ENCODE measurements at regions not wholly inside any gene's neighbourhood (a gene's known extent, or its start where the extent isn't known, plus 50 kb on each side); places are given as distances from the start of the nearest gene placed in this dataset.
"Not testable (repeated sequence)": the region's sequence is repeated elsewhere in the genome, so short reads cannot be mapped to it uniquely, and the experiment has no call there.

DNA sequence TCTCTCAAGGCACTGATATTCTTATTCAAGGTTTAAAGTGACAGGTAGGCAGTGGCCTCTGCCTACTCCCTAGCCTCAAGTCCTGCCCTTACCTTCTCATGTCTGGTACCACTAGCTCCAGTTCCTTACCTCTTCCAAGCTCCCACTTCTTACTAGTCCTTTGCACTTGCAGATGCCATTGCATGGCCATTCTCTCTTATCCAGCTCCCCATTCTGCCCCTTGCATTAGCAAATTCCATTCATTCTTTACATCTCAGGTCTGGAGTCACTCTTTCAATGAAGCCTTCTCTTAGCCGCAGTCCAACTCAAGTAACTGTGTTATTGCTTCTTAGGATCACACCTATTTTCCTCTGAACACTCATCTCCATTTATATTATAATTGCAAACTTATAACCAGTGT, 807.1 kb downstream of the EDEM1 start:
- DNase-seq: no peak

DNA sequence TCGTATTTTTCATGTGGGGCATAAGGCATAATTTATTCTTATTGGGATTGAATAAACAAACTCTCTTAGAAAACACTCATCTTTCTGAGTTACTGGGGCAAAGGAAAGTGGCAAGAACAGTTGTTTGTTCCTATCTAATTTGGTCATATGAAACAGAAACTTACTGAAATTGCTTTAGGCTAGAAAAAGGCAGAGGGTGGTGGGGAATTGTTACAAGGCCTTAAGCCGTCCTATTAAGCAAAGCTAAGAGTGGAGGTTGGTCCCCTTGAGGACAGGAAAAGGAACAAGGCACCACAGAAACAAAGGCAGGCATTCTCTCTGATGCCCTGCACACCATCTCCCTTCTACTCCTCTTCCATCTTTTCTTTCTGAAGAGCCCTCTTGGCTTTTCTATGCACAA, 830.9 kb downstream of the EDEM1 start:
- DNase-seq: no peak

DNA sequence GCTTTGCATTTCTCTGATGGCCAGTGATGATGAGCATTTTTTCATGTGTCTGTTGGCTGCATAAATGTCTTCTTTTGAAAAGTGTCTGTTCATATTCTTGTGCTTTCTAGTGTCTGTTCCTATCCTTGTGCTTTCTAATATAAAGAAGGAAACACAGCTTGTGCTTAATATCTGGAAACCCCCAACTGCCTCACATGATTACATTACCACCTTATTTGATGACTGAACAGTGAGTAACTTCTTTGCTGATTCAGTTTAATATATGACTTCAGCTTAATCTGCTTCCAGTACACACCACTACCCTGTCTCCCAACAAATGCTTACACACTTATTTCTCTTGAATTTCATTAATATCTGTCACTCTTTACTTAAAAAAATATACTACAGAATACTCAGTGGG, 835.1 kb downstream of the EDEM1 start:
- DNase-seq: no peak

DNA sequence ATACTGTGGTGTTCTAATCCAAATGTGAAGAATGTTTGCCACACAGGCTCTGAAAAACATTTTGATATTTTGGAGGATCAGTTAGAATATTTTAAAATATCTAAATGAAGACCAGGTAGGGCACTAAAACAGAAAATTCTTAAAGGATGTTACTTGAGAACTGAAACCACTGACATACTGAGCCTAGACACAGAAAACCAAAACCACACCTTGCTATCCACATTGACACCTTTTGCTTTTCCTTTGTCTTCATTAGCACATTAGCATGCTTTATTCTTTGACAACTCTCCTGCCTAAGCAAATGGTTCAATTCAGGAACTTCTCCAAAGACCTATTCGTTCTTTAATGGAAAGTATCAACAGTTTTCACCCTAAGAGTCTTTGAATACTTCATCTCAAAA, 835.9 kb upstream of the GRM7 start:
- no peak for DNase-seq

DNA sequence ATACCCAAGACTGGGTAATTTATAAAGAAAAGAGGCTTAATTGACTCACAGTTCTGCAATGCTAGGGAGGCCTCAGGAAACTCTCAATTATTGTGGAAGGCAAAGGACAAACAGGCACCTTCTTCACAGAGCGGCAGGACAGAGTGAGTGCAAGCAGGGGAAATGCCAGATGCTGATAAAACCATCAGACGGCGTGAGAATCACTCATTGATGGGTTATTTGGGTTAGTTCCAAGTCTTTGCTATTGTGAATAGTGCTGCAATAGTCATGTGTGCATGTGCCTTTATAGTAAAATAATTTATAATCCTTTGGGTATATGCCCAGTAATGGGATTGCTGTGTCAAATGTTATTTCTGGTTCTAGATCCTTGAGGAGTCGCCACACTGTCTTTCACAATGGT, 830.3 kb upstream of the GRM7 start:
- DNase-seq: not testable (repeated sequence)

DNA sequence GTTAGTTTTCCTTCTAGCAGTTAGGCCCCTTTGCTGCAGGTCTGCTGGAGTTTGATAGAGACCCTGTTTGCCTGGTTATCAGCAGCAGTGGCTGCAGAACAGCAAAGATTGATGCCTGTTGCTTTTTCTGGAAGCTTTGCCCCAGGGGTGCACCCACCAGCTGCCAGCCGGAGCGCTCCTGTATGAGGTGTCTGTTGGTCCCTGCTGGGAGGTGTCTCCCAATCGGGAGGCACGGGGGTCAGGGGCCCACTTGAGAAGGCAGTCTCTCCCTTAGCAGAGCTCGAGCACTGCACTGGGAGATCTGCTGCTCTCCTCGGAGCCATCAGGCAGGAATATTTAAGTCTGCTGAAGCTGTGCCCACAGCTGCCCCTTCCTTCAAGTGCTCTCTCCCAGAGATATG, 825.3 kb upstream of the GRM7 start:
- no peak for DNase-seq

DNA sequence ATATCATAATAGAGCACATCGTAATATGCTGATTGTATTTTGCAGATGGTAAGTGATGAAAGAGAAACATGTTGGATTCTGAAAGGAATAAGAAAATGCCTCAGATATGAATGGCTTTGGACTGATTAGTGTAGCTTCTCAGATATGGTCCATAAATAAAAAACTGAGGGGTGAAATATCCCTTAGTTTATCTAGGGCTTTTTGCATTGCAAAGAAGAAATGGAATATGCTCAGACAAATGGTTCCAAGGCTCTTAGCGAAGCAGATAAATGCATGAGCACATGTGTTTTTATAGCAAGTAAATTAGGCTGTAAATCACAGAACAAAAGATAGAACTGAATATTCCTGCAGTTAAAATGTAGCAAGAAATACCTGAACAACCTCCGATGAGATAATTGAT, 820.9 kb upstream of the GRM7 start:
- DNase-seq: no peak

DNA sequence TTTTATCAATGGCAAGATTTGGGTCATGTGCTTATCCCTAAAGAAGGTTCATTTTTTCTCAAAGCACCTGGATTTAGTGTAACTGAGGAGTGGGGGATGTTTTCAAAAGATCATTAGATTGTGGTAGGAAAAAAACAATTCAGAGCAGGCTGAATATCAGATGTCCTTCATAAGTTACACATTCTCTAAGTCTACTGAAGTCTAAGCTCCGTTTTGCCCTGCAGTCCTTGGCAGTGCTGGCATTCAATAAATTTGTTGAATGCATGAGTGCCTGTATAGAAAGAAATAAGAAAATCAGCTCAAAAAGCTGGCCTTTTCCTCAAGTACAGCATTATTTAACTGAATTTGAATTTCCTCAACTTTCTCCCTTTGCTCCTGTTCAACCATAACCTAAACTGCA, 819.0 kb upstream of the GRM7 start:
- DNase-seq: no peak

DNA sequence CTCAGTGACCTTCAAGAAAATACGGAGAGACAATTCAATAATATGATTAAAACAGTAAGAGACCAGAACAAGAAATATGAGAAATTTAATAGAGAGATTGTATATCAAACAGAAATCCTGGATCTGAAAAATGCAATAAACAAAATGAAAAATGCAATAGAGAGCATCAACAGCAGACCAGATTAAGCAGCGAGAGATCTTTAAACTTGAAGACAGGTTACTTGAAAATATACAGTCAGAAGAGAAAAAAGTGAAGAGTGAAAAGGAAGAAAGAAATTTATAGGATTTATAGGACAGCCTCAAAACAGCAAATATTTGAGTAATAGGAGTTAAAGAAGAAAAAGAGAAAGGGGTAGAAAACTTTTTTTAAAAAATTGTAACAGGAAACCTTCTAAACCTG, 813.9 kb upstream of the GRM7 start:
- no peak for DNase-seq

DNA sequence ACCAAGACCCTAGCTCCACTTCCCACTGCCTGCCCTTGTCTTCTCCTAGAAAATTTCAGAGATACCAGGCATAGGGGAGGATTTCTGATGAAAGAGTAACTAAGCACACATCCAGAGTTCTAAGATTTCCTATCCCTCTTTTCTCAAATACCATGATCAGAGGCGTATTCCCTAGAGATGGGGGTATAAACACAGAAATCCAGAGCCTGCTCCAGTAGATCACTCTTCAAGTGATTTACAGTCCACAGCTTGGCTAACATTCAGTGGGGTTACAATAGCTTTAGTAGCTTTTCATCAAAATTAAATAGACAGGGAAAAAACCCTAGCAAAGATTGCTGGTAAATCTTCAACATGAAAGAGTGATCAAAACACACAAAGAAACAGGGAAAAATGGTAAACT, 800.7 kb upstream of the GRM7 start:
- no peak for DNase-seq

DNA sequence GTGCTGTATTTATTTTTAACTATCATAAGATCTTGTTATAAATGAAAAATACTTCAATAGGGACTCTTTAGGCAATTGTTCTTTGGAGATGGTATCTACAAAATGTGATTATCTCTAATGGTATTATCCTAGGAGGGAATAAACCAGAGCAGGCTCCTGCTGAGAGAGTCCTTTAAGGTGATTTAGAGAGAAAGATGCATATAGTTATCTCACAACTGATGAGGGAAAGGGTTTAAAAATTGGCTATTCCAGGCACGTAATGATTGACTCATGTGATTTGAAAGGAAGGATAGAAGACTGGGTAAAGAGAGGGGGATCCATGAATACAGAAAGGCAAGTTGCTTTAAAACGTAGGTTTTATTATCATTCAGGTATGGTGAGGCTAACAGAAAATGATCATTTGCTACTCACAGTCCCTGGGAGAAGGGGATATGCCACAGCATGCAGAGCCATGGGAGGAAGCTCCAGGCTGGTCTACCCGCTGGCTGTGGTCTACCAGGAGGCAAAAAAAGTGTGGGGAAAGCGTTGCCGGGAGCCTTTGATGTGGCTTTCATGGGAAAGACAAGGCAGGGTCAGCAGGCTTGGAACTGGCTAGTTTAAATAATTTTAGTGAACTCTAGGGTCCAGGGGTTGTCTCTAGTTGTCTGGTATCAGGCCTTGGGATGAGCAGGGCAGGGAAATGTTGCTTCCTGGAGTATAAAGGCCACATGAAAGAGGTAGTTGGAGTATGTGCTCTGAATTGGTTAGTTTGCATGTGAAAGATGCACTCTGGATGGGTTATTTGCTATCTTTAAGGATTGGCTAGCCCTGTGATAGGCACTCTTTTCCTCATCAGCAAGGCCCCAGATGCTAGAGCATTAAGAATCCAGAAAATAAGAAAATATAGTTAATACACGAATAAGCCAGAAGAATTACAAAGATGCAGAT, 798.4 kb upstream of the GRM7 start:
- DNase-seq: no peak

DNA sequence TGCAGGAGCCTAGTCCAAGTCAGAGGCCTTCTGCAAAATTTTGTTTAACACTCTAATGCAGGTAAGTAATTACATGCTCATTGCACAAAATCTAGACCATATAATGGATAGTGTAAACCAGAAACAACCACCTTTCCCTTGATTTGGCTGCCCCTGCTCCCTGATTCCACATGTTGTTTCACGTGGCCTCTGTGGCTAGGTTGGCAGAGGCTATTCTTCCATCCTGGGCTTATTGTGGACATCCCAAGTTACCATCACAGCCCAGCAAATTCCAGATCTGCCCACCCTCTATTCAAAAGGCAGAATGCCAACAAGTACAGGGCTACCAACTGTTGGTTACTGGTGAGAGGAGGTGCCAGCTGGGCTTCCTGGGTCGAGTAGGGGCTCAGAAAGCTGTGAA, 794.5 kb upstream of the GRM7 start:
- no peak for DNase-seq

DNA sequence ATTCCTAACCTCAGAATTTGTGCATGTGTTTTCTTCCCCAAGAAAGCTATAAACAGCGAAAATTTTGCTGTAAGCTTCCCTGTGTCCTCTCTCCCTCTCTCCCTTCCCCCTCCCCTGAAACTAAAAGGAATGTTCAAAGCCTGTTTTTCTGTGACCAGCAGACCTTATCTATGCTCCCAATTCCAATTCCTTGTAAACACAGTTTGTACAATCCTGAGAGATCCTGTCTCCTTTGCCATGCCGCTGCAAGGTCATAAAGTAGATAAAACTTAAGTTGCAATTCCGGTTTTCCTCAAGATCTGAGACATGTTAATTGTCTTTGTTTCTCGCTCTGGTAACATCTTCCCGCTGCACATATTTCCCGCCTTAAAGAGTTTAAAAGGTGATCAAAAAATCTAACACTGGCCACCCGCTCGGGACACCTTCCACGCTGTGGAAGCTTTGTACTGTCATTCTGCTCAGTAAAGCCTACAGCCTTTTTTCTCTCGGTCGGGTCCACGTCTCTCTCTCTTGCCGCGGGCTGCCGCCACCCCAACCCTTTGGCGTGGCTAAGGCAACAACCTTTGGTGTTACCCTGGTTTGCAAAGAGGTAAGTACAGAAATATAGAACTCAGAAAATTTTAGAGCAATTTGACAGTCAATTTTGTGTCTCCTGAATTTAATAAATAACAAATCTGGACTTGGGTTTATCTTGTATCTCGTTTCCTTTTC, 793.9 kb upstream of the GRM7 start:
- peak; percentile 23 for DNase-seq

DNA sequence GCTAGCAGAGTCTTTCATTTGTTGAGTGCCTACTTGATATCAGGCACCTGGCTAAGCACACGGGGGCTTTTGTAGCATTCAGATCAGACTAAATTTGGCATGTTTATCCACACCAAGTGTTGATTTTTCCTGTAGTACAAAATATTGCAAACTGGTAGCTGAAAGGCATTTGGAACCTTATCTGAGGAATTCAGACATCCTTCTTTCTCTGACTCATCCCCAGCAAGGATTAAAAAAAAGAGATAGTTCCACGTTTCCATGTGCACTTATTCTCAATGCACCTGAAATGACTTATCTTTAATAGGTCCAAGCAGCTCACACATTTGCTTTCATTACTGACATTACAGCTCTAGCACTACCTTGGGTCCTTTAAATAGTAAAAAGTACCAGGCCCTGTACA, 786.0 kb upstream of the GRM7 start:
- DNase-seq: no peak

DNA sequence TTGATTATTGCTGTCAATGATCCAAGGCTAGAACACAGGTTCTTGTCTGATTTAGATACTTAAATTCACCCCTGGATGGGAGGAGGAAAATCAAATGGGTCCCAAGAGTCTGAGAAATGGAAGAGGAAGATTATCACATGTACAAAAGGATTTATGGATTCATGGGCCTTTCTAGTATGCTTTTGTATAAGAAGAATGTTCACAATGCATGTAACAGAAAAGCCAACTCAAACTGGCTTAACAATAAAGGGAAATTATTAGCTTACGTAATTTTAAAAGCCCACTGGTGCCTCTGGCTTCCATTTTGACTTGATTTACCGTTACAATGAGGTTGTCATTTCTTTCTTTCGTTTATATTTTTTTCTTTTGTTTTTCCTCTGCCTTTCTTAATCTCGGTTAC, 782.5 kb upstream of the GRM7 start:
- no peak for DNase-seq

DNA sequence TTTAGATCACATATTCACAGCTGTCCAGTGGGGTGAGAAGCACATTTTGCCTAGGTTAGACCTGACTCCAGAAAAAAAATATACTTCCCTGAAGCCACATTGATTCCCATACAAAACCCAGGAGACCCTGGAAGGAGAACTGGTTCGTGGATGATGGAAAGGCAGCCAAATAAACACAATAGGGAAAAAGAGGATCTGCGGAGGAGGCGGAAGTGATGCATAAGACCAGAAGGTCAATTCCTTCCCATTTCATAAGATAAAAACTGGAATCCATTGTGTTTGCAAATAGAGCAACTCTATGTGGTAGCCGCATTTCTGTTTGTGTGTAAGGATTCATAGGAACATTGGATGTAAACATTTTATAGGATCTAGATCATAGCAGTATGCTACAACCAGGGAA, 781.9 kb upstream of the GRM7 start:
- DNase-seq: no peak

DNA sequence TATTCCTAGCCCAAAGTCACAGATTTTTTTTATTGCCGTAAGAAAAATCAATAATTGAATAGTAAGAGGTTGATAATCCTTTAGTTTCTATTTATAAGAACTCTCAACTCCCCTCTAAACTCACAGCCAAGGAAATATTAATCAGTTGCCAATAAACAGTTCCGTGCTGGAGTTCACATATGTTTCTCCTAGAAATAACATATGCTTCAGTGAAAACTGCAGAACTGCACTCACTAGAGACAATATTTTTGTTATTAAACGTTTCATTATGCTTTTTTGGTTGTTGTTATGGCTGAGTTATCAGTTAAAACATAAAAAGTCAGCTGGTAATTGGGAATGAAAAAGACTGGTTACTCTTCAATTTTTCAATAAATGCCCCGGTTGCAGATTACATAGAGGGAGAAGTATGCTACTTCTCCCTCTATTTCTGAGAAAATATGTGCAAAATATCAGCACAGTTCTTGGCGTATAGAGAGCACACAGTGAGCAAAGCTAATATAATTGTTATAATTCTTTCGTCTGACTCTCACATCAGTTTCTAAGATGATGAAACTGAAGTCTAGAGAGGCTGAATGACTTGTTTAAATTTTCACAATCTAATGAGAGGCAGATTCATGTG, 781.2 kb upstream of the GRM7 start:
- no peak for DNase-seq

DNA sequence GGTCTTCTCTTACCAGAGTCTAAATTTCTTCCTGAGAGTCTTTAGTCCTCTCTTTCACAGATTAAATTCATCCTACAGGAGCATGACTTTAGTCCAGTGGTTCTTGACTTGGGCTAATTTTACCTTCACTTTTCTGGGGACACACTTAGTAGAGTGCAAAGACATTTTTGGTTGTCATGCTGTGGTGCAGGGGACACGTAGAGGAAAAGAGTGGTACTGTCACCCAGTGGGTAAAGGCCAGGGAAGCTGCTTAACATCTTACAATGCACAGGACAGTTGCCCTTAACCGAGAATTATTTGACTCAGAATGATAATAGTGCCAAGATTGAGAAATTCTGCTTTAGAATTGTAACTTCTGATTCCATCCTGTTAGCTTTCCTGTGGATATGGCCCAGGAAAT, 772.5 kb upstream of the GRM7 start:
- DNase-seq: no peak

DNA sequence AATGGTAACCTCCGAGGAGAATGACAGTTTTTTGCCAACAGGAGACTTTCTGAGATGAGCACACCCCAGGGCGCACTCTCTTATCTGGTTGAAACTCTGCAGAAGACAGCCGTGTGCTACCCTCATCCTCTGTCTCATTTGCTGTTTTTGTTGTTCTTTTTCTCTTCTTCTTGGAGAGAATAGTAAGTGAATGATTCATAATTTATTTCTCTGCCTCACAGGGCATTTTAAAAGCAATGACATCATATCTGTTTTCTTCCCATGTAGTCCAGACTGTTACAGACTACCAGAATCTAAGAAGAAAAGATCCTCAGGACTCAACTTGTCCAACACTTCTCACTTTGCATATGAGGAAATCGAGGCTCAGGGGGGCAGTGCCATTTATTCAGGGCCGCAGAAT, 771.1 kb upstream of the GRM7 start:
- DNase-seq: no peak

DNA sequence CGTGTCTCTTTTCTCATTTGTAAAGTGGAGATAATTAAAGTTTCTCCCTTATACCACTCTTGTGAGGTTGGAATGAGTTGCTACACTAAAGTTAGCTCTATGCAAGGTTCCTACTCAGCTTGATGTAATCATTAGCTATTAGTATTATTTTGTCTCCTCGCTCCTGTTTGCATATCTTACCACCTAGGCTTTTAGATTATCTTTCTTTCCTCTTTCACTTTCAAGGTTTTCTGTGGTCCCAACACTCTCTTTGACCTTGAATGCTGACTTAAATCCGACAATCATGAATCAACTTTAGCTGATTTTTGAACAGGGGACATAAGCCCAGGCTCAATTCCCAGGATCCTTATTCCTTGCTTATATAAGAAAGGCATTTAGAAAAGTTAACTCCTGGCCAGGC, 769.7 kb upstream of the GRM7 start:
- no peak for DNase-seq

DNA sequence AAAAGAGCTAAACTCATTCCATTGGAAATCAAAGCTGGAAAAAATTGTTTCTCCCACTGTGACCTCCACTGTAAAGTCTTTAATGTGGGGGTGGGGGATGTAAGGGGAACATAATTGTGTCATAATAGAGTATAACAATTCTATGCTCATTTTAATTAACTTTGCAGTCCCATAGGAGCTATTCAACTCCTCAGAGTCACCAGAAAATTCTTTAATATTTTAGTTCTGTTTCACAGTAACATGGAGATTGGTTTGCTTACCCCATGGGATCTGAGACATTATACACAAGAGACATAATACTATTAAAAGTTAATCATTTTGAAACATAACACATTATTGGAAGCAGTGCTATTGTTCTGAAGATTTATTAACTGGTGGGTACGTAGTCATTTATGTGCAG, 765.9 kb upstream of the GRM7 start:
- no peak for DNase-seq

DNA sequence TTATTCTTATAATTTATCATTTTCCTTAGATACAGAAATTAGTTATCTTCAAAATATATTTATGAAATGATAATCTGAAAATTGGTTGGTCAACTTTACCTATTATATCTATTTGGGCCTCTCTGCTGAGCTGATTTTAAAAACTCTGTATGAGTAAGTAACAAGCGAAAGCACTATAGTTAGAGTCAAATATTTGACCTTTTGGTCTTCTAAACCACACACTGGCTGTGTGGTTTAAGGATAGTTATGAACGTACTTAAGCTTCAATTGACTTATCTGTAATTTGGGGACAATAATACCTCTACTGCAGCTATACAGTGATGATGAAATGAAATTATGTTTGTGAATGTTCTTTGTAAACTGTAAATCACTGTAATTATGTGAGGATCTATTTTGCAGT, 763.9 kb upstream of the GRM7 start:
- no peak for DNase-seq

DNA sequence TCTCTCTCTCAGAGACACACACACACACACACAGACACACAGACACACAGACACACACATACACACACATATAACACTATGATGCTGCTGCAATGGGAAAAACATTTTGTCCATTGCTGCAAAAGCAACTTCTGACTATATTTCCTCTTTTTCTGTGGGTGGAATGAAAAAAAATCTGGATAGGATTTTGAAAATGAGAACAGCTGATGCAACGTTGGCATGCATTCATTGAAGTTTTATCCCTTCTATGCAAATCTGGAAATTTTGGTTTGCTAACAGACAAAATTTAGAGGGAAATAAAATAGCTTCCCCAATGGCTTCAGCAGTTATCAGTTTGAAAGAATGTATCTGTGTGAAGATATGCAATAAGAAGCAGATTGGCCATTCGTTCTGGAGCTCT, 763.4 kb upstream of the GRM7 start:
- DNase-seq: no peak
